ENCODE measurements at regions not wholly inside any gene's neighbourhood (a gene's known extent, or its start where the extent isn't known, plus 50 kb on each side); places are given as distances from the start of the nearest gene placed in this dataset.

GRCh38 chr3:30347679-30348216 lies 258.7 kb upstream of the TGFBR2 start:
- Histone ChIP-seq H3K36me3 (ENCODE audit: control insufficient read depth, insufficient read depth, low read length) (no peaks in the 10 kb centered on the region), H3K9me3 (ENCODE audit: control insufficient read depth, insufficient read depth, low read depth, low read length) (no peaks in the 10 kb centered on the region; the same call in 1 of the 2 replicates), H3K27me3 (ENCODE audit: control insufficient read depth, insufficient read depth, low read length) (no peaks in the 10 kb centered on the region), H3K4me3 (ENCODE audit: low read depth in 2 of 2, low read length in 2 of 2) (no peak overlapping the region), H3K4me1 (ENCODE audit: control insufficient read depth, insufficient read depth, low read length) (peaks cover 11% of the 10 kb centered on the region), H3K27ac (ENCODE audit: low read length) (peak overlapping the region; percentile 56; the same call in 1 of the 2 replicates)
- TF ChIP-seq TCF7L2 (IDR thresholded peaks at IDR 0.05; ENCODE audit: low read depth, low read length) (no peak), POLR2AphosphoS5 (IDR thresholded peaks at IDR 0.05; ENCODE audit: low read depth, low read length) (no peak), SIN3A (IDR thresholded peaks at IDR 0.05; ENCODE audit: borderline replicate concordance, insufficient read depth, low read depth, low read length) (no peak)
- TF ChIP-seq, protein P1, sequence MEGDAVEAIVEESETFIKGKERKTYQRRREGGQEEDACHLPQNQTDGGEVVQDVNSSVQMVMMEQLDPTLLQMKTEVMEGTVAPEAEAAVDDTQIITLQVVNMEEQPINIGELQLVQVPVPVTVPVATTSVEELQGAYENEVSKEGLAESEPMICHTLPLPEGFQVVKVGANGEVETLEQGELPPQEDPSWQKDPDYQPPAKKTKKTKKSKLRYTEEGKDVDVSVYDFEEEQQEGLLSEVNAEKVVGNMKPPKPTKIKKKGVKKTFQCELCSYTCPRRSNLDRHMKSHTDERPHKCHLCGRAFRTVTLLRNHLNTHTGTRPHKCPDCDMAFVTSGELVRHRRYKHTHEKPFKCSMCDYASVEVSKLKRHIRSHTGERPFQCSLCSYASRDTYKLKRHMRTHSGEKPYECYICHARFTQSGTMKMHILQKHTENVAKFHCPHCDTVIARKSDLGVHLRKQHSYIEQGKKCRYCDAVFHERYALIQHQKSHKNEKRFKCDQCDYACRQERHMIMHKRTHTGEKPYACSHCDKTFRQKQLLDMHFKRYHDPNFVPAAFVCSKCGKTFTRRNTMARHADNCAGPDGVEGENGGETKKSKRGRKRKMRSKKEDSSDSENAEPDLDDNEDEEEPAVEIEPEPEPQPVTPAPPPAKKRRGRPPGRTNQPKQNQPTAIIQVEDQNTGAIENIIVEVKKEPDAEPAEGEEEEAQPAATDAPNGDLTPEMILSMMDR (IDR thresholded peaks at IDR 0.05), result no peak
- TF ChIP-seq, protein P2, sequence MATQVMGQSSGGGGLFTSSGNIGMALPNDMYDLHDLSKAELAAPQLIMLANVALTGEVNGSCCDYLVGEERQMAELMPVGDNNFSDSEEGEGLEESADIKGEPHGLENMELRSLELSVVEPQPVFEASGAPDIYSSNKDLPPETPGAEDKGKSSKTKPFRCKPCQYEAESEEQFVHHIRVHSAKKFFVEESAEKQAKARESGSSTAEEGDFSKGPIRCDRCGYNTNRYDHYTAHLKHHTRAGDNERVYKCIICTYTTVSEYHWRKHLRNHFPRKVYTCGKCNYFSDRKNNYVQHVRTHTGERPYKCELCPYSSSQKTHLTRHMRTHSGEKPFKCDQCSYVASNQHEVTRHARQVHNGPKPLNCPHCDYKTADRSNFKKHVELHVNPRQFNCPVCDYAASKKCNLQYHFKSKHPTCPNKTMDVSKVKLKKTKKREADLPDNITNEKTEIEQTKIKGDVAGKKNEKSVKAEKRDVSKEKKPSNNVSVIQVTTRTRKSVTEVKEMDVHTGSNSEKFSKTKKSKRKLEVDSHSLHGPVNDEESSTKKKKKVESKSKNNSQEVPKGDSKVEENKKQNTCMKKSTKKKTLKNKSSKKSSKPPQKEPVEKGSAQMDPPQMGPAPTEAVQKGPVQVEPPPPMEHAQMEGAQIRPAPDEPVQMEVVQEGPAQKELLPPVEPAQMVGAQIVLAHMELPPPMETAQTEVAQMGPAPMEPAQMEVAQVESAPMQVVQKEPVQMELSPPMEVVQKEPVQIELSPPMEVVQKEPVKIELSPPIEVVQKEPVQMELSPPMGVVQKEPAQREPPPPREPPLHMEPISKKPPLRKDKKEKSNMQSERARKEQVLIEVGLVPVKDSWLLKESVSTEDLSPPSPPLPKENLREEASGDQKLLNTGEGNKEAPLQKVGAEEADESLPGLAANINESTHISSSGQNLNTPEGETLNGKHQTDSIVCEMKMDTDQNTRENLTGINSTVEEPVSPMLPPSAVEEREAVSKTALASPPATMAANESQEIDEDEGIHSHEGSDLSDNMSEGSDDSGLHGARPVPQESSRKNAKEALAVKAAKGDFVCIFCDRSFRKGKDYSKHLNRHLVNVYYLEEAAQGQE (IDR thresholded peaks at IDR 0.05; ENCODE audit: insufficient read depth in 1 of 2, low read depth in 2 of 2, low read length in 1 of 2), result no peak
- in situ Hi-C loops (cut with HindIII; ENCODE audit: low pct_unique_long_range_greater_than_20kb, low sequenced_read_pairs), result no loop called here
- intact Hi-C loops (cut with micrococcal nuclease; ENCODE audit: unreplicated experiment), result no loop called here
- ChIA-PET CTCF (no interaction called here), POLR2A (no interaction called here)
- ATAC-seq, result peak; percentile 63; the same call in 1 of the 2 replicates
- BruUV-seq (replicated peaks), result no TSS peak
- peak; percentile 61 for DNase-seq (ENCODE audit: low read depth, low spot score)

GRCh38 chr3:30349507-30349906 lies 256.9 kb upstream of the TGFBR2 start:
- Histone ChIP-seq H3K9me3 (ENCODE audit: control insufficient read depth, insufficient read depth, low read depth, low read length) (no peaks in the 10 kb centered on the region; the same call in 1 of the 2 replicates), H3K4me1 (ENCODE audit: control insufficient read depth, insufficient read depth, low read length) (no peaks in the 10 kb centered on the region; the same call in 1 of the 2 replicates), H3K36me3 (ENCODE audit: control insufficient read depth, insufficient read depth, low read length) (no peaks in the 10 kb centered on the region), H3K4me3 (ENCODE audit: low read depth in 2 of 2, low read length in 2 of 2) (no peak overlapping the region), H3K27ac (ENCODE audit: low read length) (peak overlapping the region; percentile 39; the same call in 1 of the 2 replicates), H3K27me3 (ENCODE audit: control insufficient read depth, insufficient read depth, low read length) (no peaks in the 10 kb centered on the region)
- BruUV-seq (replicated peaks), result no TSS peak
- no peak for DNase-seq (ENCODE audit: low read depth, low spot score)
- intact Hi-C loops (cut with micrococcal nuclease; ENCODE audit: unreplicated experiment) (no loop called here), in situ Hi-C loops (cut with HindIII; ENCODE audit: low pct_unique_long_range_greater_than_20kb, low sequenced_read_pairs) (no loop called here)
- CTCF ChIA-PET, result no interaction called here
- POLR2A ChIA-PET, result no interaction called here
- TF ChIP-seq TCF7L2 (IDR thresholded peaks at IDR 0.05; ENCODE audit: low read depth, low read length) (no peak), SIN3A (IDR thresholded peaks at IDR 0.05; ENCODE audit: borderline replicate concordance, insufficient read depth, low read depth, low read length) (no peak), POLR2AphosphoS5 (IDR thresholded peaks at IDR 0.05; ENCODE audit: low read depth, low read length) (no peak)
- TF ChIP-seq, protein P2 (IDR thresholded peaks at IDR 0.05; ENCODE audit: insufficient read depth in 1 of 2, low read depth in 2 of 2, low read length in 1 of 2), result no peak
- TF ChIP-seq, protein P1 (IDR thresholded peaks at IDR 0.05), result no peak
- no peak for ATAC-seq

Data from Panc1 (cell line).